DND-41 (cell line): ENCODE measurements at regions not wholly inside any gene's neighbourhood (a gene's known extent, or its start where the extent isn't known, plus 50 kb on each side); places are given as distances from the start of the nearest gene placed in this dataset.

Experiments used
- EZH2 ChIP-seq: IDR thresholded peaks from 3 replicates; pipeline ENCODE4 v1.6.1; 2012; ENCODE audit warnings: borderline replicate concordance, low read depth, mild to moderate bottlenecking, moderate library complexity, low read length, inconsistent platforms; ENCODE audit not compliant: severe bottlenecking
- TF ChIP-seq, protein P1 (sequence below): IDR thresholded peaks from 2 replicates; pipeline ENCODE4 v1.5.1; 2012; ENCODE audit warnings: borderline replicate concordance, low read length, moderate library complexity, mild to moderate bottlenecking; ENCODE audit not compliant: poor library complexity, severe bottlenecking; ENCODE audit errors: extremely low read depth

DNA sequence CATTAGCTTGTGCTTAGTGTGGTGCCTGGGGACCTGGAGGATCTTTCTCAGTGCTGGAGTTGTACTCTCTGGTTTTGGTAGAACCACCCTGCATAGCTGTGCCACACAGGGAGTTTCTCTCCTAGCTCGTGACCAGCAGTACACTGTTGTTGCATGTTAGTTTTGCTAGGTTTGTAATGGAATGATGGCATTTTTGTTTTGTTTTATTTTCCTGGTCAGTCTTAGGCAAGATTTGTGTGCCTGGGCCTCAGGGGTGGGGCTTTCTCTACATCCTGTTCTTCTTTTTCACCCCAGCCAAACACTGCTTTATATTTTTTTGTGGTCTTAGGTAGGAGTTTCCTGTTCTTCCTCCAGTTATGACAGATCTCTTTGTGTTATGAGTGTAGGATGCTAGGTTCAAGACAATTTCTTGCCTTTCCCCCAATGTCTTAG, 534.5 kb upstream of the KCNMB2 start:
- TF ChIP-seq, protein P1, sequence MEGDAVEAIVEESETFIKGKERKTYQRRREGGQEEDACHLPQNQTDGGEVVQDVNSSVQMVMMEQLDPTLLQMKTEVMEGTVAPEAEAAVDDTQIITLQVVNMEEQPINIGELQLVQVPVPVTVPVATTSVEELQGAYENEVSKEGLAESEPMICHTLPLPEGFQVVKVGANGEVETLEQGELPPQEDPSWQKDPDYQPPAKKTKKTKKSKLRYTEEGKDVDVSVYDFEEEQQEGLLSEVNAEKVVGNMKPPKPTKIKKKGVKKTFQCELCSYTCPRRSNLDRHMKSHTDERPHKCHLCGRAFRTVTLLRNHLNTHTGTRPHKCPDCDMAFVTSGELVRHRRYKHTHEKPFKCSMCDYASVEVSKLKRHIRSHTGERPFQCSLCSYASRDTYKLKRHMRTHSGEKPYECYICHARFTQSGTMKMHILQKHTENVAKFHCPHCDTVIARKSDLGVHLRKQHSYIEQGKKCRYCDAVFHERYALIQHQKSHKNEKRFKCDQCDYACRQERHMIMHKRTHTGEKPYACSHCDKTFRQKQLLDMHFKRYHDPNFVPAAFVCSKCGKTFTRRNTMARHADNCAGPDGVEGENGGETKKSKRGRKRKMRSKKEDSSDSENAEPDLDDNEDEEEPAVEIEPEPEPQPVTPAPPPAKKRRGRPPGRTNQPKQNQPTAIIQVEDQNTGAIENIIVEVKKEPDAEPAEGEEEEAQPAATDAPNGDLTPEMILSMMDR = no peak
- no peak for TF ChIP-seq EZH2
